NCI-H146 (cell line): ENCODE measurements at regions not wholly inside any gene's neighbourhood (a gene's known extent, or its start where the extent isn't known, plus 50 kb on each side); places are given as distances from the start of the nearest gene placed in this dataset.

Source experiments
- DNase-seq: peaks from one replicate; lab custom pipeline; 2025; lab: John Stamatoyannopoulos, UW

GRCh38 chr2:156088587-156088986 lies 243.9 kb downstream of the NR4A2 start:
- DNase-seq: no peak

- DNase-seq: no peak
These were observed 244.6 kb downstream of the NR4A2 start for GRCh38 chr2:156087875-156088274.

- no peak for DNase-seq
These were observed 248.6 kb downstream of the NR4A2 start for GRCh38 chr2:156083763-156084493.

GRCh38 chr2:156079845-156080244 lies 252.7 kb downstream of the NR4A2 start:
- no peak for DNase-seq

- DNase-seq: no peak
These were observed 255.3 kb downstream of the NR4A2 start for GRCh38 chr2:156077041-156077742.

GRCh38 chr2:156065912-156066311 lies 266.6 kb downstream of the NR4A2 start:
- no peak for DNase-seq

- DNase-seq: no peak
These were observed 268.0 kb downstream of the NR4A2 start for GRCh38 chr2:156064540-156064939.

- no peak for DNase-seq
These were observed 274.9 kb downstream of the NR4A2 start for GRCh38 chr2:156057647-156058046.

- no peak for DNase-seq
These were observed 277.5 kb downstream of the NR4A2 start for GRCh38 chr2:156054983-156055382.

GRCh38 chr2:156046900-156047299 lies 285.6 kb downstream of the NR4A2 start:
- DNase-seq: no peak

GRCh38 chr2:156042895-156043294 lies 289.6 kb downstream of the NR4A2 start:
- DNase-seq: no peak

GRCh38 chr2:156038021-156038420 lies 294.5 kb downstream of the NR4A2 start:
- DNase-seq: no peak

- no peak for DNase-seq
These were observed 295.0 kb downstream of the NR4A2 start for GRCh38 chr2:156037482-156037881.

- no peak for DNase-seq
These were observed 301.4 kb downstream of the NR4A2 start for GRCh38 chr2:156031121-156031520.

GRCh38 chr2:156023229-156023869 lies 309.2 kb downstream of the NR4A2 start:
- DNase-seq: no peak

- no peak for DNase-seq
These were observed 311.1 kb downstream of the NR4A2 start for GRCh38 chr2:156021146-156022040.

GRCh38 chr2:156019341-156019740 lies 313.2 kb downstream of the NR4A2 start:
- DNase-seq: no peak

- DNase-seq: no peak
These were observed 315.1 kb downstream of the NR4A2 start for GRCh38 chr2:156017341-156017885.

GRCh38 chr2:156009293-156009692 lies 323.2 kb downstream of the NR4A2 start:
- no peak for DNase-seq

GRCh38 chr2:156006721-156007618 lies 325.6 kb downstream of the NR4A2 start:
- DNase-seq: no peak
